ENCODE measurements at regions not wholly inside any gene's neighbourhood (a gene's known extent, or its start where the extent isn't known, plus 50 kb on each side); places are given as distances from the start of the nearest gene placed in this dataset.
"Not testable (repeated sequence)": the region's sequence is repeated elsewhere in the genome, so short reads cannot be mapped to it uniquely, and the experiment has no call there.

DNA sequence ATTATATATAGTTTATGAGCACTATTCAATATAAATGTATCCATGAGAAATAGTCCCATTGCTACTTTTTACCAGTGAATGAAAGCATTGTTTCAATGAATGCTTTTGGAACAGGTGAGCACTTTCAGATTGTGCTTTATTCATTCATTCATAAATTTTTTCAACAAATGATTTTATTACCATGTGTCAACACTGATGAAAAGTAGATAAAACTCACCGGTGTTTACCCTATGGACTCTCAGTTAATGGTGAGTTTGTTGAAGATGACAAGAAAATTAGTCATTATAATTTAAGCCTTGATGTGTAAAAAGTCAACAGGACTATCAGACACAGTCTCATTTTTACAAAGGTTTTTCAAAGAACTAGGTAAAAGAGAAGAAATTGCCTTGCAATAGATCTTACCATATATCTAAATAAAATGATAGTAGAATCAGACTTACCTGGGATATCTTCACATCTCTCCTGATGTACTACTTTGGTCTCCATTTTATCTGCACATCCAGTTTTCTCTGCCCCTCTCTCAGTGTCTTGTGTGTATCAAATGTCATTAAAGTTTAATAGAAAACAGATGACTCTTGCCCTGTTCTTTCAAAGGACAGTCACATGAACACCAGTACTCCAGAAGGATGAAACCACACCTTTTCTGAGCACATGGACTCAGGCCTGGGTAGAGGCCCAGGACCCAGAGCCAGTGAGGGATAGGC lies 325.3 kb upstream of the RND3 start:
- DNase-seq, result no peak

DNA sequence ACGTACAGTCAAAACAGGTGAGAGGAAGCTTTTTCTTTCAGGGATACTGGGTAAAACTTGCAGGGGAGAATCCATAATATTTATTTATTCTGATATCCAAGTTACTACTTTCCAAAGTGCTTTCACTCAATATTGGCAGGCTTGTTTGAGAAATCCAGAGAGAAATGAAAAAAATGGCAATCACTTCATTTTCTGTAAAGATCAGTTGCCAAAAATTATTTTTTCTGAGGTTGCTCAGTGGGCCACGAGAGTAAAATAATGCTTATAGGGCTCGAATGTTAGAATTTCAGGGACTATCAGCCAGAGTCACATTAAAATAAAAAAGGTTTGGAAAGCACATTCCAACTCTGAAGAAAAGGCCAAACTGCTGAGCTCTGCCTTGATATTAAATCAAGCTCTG lies 324.6 kb upstream of the RND3 start:
- no peak for DNase-seq

DNA sequence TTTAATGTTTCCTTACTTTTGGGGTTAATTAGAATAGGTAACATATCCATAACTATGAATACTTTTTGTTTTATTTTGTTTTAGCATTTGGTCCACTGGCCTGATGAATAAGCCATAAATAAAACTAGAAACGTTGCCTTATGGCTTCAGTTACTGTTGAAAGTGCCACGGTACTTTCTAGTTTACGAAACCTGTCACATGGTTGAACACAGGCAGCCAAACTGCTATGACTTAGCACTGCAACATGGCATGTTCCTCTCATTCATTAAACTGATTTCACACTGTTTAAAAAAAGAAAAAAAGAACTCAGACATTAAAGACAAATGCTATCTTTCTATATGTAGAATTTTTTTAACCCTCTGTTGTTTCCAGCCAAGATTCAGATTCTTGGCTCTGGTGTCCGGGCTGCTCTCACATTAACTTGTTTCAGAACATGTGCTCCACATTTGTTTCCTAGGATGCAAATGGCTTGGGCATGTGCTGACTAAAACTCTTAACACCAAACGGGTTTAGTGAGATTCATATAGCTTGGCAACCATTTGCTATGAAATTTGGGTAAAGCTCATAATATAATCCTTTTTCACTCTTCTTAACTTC lies 323.9 kb upstream of the RND3 start:
- no peak for DNase-seq

DNA sequence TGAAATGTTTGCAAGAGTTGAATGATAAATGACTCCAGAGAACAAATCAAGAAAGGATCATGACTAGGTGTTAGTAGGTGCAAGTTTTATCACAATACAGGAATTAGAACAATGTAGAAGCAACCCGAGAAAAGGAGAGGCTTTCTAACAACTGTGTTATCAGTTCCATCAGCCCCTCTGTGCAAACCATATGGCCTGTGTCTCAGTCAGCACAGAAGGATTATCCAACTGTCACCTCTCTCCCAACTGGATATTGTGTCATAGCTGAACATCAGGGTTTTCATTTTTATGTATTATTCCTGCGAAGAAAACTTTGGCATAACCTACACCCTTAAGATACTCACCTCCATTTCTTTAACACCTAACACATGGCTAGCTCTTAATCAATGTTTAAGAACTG lies 321.6 kb upstream of the RND3 start:
- DNase-seq, result no peak

DNA sequence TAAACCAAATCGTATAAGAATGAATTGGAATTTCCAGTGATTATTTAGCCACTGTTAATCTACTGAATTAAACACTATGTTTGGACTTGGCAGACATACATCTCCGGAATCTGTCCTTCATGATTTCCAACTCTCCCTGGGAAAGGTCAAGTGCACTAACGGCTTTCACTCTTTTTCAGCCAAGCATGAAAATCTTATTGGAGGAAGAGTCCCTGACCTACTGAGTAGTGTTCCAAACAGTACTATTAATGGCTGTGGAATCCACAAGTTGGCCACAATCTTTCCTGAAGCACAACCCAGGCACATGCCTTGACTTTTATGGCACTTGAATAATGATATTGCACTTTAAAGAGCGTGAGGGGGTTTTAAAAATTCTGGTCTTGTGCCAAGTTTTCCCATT lies 318.9 kb upstream of the RND3 start:
- no peak for DNase-seq

DNA sequence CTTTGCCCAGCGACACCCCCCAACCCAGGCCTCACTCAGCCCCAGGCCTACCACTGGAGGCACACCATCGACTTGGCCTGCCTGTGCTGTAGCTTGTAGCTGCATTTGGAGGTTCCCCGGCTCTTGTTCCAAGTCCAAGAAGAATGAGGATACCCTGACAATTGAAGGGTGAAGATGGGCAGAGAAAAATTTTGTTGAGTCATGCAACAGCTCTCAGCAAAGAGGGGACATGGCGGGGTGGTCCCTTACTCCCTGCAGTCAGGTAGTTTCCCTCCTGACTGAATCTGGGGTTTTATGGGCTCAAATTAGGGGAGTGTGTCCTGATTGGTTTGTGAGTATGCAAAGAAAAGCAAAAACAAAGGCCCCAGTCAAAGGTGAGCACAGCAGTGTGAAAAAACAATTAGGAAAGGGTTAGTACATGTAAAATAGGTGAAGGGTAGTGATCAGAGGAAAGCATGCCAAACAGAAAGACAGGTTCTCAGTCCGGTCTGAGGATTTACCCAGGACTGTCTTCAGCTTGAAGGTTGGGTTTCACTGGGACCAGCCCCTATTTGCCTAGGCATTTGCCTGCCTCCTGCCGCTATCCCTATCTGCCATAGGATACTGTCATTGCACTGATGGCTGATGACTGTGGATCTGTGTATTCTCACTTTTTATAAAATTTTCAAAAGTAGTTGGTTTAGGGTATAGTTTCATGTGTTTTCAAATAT lies 316.4 kb upstream of the RND3 start:
- DNase-seq, result no peak

DNA sequence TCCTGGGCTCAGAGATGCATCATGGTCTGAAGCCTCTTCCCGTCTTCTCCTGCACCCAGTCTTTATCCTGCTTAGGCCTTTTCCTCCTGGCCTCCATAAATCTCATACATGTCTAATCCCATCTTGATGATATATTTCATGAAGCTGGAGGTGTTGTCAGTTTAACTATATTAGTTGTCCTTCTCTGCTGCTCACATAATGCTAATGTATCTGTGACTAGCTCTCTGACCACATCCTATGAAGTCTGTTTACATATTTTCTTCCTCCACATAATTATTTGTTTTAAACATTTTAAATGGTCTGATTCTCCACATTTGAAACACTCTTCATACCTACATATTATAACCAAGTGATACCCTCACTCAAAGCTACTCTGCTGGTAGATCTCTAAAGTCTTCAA lies 315.2 kb upstream of the RND3 start:
- DNase-seq, result no peak

DNA sequence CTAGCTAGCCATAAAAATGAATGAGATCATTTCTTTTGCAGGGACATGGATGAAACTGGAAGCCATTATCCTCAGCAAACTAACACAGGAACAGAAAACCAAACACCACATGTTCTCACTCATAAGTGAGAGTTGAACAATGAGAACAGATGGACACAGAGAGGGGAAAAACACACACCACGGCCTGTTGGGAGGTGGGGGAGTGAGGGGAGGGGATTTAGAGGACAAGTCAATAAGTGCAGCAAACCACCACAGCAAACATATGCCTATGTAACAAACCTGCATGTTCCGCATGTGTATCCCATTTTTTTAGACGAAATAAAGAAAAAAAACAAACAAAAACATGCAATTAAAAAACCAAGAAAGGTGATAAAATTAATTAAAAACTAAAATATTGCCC lies 308.8 kb upstream of the RND3 start:
- not testable (repeated sequence) for DNase-seq

DNA sequence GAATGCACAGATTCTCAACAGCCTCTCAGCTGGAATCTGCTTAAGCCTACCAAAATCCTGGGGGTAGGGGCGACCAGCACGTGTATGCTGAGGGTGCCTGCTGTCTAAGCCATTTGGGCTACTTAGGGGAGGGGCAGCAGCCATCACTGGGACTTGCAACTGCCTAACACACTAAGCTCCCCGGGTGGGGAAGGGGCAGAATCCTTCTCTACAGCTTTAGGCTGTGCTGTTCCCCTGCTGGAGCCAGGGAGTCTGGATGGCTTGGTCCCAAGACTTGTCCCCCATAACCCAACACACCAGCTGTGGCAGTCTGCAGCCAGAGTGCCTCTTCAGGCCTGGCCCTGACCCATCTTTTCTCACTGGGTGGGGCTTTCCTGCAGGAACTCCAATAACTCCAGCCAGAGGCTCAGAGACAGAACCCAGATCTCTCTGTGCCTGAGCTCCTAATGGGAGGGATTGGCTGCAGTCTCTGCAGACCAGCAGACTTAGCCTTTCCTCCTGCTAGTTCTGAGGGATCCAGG lies 305.4 kb upstream of the RND3 start:
- DNase-seq, result no peak

DNA sequence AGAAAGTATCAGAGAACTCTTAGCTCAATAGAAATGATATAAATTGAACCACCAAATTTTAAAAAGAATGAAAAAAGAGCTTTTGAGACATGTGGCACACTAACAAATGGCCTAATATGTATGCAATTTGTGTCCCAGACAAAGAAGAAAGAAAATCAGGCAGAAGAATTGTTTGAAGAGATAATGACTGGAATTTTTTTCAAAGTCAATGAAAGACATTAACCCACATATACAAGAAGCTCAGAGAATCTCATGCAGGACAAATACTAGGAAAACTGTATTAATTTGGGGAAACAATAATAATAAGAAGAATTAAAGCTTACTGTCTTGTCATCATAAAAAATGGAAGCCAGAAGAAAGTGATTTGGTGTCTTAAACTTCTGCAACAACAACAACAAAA lies 304.1 kb upstream of the RND3 start:
- DNase-seq, result no peak

DNA sequence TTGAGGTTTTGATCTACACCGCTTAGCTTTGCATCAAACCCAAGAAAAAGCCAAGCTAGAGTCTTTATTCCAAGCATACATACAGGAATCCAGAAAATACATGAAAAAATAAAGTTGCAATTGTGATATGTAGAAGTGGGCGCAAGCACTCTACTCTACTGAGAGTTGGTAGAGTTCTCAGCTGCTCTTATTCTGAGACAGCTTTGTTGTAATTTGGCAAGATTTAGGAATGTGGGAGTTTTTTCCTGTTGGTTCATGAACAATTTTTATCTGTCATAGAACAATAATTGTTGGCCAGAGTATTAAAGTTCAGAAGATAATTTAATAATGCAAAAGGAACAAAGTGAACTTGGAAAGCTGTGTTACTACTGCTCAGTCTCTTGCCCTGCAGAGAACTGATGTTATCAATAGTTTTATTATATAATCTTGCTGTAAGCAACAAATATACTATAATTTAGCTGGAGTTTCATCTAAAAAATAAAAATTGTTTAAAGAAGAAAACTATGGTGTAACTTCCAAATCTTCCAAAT lies 302.0 kb upstream of the RND3 start:
- DNase-seq, result no peak

DNA sequence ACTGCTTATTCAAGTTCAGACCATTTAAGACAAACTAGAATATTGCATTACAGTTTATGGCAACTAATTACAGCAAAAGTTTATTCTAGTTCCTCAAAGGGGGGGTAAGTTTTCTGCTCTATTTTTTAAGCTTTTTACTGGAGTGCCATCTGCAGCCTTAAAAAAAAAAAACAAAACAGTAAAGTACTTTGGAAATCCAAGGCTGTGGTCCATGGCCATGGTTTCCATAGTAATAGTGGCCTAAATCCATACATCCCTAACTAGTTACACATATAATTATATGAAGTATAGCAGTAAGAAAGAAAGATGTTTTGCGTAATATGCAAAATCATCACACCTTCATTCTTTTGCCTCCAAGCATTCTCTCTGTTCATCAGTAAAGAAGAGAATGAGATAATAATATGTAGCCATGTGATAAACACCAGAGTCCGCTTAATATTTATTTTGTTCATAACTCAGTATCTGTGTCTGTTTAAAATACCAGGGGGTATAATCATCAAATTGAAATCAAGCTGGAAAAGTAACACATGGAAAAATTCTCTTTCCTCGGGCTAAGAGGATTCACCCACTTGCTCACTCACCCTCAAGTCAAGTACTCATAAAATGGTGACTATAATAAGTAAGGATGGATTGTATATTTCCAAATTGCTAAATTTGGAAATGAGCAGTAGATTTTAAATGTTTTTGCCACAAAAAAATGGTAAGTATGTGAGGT lies 301.1 kb upstream of the RND3 start:
- no peak for DNase-seq

DNA sequence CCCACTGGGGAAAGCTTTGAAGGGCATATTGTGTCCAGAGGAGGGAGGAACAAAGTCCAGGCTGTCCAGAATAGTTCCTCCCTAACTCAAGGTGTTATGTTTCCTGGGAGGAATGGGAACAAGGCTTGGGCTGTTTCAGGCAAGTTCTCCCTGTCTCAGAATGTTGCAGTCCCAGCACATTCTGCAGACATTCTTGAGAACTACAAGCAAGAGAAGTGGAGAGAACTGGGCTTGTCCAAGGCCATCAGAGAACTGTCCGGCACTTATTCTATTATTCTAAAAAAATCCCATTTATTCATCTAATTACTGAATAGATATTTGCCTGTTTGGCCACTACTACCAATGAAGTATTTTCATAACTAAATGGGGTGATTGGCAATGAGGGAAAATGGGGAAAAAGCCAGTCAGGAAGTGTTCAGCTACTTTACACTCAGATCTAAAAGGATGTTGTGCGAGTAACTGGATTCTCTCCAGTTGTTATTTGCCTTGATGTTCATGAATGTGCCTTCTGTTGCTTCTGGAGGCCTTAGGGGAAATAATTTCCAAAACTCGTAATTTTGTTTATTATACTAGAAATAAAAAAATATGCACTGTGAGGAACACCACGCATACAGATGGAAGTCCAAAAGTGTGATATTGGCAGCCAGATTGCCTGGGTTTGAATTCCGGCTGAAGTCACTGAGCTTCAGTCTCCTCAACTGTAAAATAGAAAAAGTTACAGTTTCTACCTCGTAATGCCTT lies 300.1 kb upstream of the RND3 start:
- no peak for DNase-seq

DNA sequence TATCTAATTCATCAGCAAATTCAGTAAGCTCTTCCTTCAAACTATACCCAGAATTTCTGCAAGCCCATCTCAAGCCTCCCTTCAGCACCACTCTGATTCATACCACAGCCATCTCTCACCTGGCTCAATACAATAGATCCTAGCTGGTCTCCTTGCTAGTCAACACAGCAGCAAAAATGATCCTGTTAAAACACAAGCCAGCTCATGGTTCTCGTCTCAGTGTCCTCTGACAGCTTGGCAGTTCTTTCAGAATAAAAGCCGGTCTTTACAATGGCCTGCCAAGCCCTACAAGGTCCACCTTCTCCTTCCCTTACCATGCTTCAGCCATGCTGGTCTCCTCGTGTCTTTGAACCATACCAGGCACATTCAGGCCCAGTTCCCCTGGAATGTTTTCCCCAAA lies 296.9 kb upstream of the RND3 start:
- no peak for DNase-seq

DNA sequence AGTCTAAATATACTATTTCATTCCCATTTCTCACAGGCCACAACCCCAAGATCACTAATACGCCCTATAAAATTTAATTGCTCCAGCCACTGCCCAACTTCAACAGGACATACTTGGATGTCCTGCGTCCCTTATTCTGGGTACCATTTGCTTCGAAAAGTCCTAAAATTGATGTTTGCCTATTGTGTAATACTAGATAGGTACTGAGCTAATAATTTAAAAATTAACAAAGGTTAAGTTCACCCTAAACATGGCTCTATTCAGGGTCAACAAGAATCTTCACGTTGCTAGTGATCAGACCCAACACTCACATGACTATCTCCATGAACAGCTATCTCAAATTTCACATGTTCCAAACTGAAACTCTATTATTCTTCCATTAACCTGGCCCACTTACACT lies 296.4 kb upstream of the RND3 start:
- DNase-seq, result no peak

DNA sequence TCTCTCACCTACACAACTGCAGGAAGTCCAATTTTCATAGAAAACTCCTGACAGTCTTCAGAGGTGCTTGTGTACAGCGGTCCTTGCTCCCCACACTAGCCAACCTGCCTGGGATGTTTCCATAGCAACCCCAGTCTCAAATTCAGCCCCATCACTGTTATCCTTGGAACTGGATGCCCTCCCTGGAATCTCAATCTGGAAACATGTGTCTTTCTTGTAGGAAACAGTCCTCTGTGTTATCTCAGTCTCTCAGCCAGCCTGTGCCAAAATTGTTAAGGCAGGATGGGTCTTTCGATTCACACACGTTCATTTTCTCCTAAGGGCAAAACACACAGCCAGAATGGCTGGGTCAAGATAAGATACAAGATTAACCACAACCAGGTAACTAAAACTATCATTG lies 295.5 kb upstream of the RND3 start:
- no peak for DNase-seq

DNA sequence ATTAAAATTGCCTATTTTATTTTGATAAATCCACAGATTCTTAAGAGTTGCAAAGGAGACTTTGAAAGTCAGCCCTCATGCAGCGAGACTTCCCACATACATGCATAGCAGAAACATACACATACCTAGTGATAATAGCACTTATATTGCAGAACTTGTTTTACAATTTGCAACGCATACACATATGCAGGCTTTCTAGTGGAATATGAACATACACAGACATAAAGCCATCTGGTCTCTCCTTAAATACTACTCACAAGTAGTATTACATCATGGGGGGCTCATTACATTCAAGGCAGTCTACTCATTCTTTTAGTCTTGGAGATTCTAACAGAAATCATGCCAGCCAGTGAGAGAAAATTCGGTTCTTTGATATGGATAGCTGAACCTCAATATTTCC lies 295.1 kb upstream of the RND3 start:
- no peak for DNase-seq

DNA sequence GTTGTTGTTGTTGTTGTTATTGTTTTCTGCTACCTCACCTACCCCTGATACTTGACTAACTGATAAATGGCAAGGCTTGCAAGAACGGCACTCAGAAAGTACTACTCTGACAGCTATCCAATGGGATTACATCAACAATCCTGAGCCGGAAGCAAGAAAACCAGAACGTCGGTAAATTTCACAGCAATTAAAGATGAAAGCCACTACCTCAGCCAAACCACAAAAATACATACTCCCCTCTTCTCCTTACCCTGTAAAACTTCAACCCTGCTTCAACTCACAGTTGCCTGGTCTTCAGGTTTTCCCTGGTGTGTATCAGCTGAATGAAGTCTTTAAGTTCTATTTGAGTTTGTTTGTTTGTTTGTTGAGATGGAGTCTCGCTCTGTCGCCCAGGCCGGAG lies 293.7 kb upstream of the RND3 start:
- DNase-seq, result no peak

DNA sequence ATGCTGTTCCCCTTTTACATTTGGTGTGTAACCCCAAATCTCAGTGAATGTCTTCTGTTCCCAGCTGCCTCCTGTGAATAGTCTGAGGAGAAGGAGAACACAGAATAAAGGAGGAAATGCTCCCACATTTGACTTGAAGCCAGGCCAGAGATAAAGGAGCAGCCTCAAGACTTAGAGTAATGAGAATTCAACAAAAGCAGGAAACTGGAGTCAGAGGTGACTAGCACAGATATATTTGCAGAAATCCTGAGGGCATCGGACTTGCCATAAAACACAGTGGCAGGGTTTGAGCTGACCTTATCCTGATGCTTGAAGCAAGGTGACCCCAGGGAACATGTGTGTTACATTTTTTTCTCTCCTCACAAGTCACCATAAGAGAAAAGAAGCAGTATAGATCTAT lies 291.4 kb upstream of the RND3 start:
- no peak for DNase-seq

DNA sequence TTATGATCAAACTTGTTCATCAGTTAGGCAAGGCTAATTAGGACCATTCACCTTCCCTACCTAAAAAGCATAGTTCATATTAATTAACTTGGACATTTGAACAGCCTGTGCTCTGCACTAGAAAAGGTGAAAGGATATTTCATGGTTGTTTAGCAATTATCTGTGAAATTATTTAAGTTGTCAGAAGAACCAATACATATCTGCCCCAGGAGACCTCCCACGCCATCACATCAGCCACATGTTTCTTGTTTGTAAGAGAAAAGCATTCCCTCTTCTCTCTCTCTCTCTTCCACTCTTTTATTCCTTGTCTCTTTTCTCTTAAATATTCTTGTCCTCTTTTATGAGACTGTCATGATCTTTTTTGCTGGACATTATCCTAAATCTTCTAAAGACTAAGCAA lies 282.0 kb upstream of the RND3 start:
- no peak for DNase-seq

DNA sequence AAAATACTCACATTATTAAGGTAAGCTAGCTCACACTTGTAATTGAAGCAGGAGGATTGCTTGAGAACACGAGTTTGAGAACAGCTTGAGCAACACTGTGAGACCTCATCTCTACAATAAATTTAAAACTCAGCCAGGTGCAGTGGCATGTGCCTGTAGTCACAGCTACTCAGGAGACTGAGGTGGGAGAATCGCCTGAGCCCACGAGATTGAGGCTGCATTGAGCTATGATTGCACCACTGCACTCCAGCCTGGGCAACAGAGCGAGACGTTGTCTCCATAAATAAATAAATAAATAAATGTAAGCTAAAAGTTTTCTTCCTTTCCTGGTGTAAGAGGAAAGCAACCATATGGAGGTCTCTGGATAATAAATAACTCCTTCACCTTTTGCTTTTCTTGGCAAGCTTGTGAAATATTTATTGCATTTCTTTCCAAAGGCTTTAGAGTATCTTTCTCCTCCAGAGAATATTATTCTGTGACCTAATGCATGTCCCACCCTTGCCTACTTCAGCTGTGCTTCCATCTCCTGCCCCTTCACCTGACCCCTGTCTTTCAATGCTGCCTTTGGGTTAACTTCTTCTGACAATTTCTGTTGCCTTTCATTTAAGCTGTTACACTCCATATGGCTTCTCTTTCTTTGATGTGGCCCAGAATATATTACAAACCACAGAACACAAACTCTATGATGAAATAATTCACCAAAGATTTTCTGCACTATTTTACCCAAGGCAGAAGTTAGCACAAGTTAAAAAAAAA lies 280.7 kb upstream of the RND3 start:
- no peak for DNase-seq

DNA sequence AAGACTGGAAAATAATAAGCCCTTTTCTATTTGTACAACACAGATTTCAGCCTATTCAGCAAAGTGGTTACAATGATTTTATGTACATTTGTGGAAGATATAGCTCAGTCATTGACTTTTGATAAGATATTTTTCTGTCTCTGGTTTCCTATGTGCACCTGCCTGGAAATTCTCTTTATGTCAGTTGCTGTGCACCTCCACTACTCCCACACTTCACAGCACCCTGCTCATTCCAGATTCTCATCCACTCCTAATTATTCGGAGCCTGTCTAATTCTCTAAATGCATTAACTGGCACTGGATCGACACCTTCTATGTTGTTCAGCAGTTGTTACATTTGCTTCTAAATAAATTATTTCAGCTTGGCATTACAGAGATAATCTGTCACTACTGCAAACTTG lies 275.1 kb upstream of the RND3 start:
- DNase-seq, result no peak

Data from fibroblast of skin of right biceps (primary cell).